Vagina (tissue), 2 donors: ENCODE measurements at regions not wholly inside any gene's neighbourhood (a gene's known extent, or its start where the extent isn't known, plus 50 kb on each side); places are given as distances from the start of the nearest gene placed in this dataset.

ENCODE experiments used
- POLR2AphosphoS5 ChIP-seq, 2 donors: sonication (generic); formaldehyde crosslinking; IDR thresholded peaks; one replicate each; pipeline ENCODE4 v1.9.0; 2017; ENCODE audit warnings: antibody characterized with exemption in 2 of 2, mild to moderate bottlenecking in 2 of 2, low read depth in 1 of 2; ENCODE audit not compliant: insufficient read depth in 1 of 2
- TF ChIP-seq, protein P1 (sequence below), 3 experiments: fragments of 450-650 bp in 2 of 3; fragments of 200-600 bp in 1 of 3; sonication (generic) in 1 of 3; IDR thresholded peaks; one replicate each; pipeline ENCODE4 v1.5.1; 2017 to 2019; ENCODE audit warnings: antibody characterized with exemption in 3 of 3, mild to moderate bottlenecking in 2 of 3, moderate library complexity in 2 of 3

DNA sequence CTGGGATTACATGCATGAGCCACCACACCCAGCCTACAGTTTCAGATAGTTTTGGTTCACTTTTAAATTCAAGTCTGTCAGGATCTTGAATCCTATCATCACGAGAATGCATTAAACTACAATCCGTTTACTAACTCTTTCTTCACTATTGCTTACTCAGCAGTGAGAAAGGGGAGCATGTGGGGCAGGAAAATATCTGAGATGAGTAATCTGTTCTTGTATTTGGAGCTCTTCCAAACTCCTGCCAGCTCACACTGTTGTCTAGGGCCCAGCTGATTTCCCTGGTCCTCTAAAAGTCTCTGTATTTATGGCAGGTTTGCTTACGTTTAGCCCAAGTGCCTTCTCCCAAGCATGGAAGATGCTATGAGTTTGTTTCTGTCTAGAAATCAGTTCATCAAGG lies 152.2 kb downstream of the FGF18 start:
- TF ChIP-seq, protein P1, sequence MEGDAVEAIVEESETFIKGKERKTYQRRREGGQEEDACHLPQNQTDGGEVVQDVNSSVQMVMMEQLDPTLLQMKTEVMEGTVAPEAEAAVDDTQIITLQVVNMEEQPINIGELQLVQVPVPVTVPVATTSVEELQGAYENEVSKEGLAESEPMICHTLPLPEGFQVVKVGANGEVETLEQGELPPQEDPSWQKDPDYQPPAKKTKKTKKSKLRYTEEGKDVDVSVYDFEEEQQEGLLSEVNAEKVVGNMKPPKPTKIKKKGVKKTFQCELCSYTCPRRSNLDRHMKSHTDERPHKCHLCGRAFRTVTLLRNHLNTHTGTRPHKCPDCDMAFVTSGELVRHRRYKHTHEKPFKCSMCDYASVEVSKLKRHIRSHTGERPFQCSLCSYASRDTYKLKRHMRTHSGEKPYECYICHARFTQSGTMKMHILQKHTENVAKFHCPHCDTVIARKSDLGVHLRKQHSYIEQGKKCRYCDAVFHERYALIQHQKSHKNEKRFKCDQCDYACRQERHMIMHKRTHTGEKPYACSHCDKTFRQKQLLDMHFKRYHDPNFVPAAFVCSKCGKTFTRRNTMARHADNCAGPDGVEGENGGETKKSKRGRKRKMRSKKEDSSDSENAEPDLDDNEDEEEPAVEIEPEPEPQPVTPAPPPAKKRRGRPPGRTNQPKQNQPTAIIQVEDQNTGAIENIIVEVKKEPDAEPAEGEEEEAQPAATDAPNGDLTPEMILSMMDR (IDR thresholded peaks at IDR 0.05): no peak
- no peak for TF ChIP-seq POLR2AphosphoS5 (IDR thresholded peaks at IDR 0.05; ENCODE audit: insufficient read depth in 1 of 2, low read depth in 1 of 2)
